Stimulated activated CD4-positive, alpha-beta T cell treated with anti-CD3 and anti-CD28 coated beads, TNF-alpha, amount 100 ng/mL, for 24 hours (primary cell): ENCODE measurements at regions not wholly inside any gene's neighbourhood (a gene's known extent, or its start where the extent isn't known, plus 50 kb on each side); places are given as distances from the start of the nearest gene placed in this dataset.
"Not testable (repeated sequence)": the region's sequence is repeated elsewhere in the genome, so short reads cannot be mapped to it uniquely, and the experiment has no call there.

ENCODE experiments used
- DNase-seq, 3 experiments: peaks; one replicate each; pipeline ENCODE4 v3.0.0-alpha.2; 2020; ENCODE audit warnings: low read depth in 3 of 3

DNA sequence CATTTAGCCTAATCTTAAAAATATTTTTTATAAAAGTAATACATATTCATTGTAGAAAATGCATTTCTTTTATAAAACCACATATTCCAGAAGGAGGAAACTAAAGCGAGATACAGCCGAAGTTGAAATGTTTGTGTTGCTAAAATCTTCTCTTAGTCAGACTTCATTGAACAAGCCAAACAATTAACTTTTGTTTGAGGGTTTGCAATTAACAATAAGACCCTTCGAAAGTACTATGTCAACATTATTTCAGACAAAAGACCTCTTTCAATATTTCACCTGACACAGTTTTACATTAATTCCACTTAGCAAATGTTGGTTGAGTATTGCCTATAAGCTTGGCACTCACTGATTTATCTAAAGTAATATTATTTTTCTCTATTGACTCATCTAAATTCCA lies 354.0 kb upstream of the ADAMTS5 start:
- DNase-seq, result no peak

DNA sequence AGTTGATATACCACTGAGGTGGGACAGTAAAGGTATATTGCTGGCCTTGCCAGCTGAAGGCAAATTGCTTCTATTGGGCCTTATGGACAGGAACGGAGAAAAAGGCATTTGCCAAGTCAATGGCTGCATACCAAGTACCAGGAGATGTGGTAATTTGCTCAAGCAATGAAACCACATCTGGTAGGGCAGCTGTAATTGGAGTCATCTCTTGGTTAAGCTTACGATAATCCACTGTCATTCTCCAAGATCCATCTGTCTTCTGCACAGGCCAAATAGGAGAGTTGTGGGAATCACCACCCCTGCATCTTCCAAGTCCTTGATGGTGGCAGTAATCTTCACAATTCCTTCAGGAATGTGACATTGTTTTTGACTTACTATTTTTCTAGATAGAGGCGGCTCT lies 350.7 kb upstream of the ADAMTS5 start:
- not testable (repeated sequence) for DNase-seq

DNA sequence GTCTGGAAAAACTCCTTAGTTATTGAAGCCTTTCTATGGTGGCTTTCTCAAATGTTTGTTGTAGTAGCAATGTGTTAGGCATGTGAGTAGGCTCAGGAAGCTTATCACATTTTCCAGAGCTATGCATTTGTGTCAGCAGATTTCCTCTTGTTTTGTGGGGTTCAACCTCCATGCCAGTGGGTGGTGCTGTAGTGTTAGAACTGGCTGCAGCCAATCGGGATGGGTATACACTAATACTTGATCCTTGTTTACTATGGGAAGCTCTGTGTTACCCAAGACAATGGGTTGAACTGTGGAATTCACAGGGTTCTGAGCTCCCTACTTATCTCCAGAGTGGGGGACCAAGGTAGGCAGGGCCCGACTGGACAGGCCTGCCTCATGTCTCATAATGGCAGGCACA lies 348.5 kb upstream of the ADAMTS5 start:
- no peak for DNase-seq

DNA sequence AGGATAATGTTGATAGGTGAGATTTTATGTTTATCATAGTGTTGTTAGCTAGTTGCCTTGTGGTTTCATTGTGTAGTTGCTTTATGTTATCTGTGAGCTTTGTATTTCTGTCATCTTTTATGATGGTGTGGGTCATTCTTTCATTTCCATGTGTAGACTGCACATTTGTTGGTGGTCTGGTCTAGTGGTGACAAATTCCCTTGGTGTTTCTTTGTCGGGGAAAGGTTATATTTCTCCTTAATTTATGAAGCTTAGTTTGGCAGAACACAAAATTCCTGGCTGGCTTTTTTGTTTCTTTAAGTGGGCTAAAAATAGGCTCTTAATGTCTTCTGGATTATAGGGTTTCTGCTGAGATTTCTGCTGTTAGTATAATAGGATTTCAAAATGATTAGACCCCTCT lies 347.2 kb upstream of the ADAMTS5 start:
- DNase-seq, result no peak

DNA sequence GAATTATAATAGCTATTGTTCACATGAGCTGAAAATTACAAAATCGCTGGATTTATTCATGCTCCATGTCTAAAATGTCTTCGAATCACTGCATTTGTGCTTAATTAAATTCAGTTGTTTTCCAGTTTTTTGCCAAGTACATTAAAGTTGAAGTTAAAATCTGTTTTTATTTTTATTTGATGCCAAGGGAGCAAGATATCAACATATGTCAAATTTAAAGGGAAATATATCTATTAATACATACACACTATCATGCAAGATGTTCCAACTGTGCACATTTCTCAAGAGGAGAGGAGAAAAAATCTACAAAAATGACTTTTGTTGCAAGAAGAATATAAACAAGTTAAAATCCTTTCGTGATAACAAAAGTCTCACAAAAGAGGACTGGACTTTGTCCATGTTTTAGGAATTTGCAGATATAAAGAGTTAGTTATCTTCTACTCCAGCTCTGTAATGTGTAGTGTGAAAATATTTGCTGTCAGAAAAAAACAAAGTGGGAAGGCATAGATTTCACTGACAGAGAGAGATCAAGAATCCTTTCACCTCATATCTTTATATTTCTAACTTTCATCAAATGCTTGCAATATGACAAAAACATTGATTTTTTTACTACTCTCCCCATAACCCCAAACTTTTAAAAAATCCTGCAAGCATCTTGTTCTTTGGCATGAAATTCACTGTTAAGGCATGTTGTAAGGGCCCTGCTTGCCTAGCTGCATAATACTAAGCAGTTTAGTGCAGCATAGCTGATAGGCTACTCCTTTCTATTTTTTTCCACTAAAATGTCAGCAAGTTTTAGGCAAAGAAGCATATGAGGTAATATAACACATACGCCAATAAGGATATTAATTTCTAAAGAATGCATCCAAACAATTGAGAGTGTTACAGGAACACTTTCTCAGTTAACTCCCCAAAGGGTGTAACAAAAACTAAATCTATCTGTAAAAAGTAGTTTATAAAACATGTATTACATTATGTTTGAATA lies 340.2 kb upstream of the ADAMTS5 start:
- no peak for DNase-seq

- DNase-seq, result no peak
Observed at GRCh38 chr21:27306206-27306605, 339.3 kb upstream of the ADAMTS5 start.

DNA sequence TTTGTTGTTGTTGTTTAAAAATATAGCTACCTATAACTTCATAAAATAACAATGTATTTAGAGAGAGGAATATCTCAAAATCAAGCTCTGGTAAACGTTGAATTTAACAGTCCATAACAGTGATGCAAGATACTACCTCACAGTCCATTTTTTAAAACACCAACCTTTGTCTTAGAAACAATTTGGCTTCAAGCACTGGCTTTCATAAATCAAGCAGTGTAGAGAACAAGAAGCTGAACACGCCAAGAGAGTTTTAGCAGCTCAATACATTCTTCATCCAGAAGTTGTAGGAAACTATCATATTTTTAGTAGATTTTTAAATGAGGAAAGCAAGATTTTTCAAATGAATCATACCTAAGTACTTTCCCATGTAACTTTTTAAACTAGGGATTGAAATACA lies 334.3 kb upstream of the ADAMTS5 start:
- DNase-seq, result no peak

GRCh38 chr21:27300770-27301169 lies 333.9 kb upstream of the ADAMTS5 start:
- DNase-seq, result no peak

- no peak for DNase-seq
Observed at GRCh38 chr21:27298465-27298864, 331.6 kb upstream of the ADAMTS5 start.

GRCh38 chr21:27293239-27293638 lies 326.4 kb upstream of the ADAMTS5 start:
- no peak for DNase-seq

DNA sequence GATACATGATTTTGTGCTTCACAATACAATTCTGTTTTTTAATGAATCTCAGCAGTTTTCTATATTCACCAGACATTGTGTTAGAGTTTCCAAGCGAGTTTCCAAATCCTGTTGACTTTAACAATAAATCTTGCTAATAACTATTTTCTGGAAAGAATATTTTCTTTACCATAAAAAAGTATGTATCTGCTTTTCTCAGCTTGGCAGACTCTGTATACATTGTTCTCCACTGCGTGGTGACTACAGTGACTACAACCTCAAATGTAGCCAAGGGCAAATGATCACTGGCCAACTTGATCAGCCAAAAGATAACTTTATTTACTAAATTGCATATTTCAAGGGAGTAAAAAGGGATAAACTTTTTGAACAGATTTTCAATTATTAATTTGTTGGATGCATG lies 325.9 kb upstream of the ADAMTS5 start:
- no peak for DNase-seq

DNA sequence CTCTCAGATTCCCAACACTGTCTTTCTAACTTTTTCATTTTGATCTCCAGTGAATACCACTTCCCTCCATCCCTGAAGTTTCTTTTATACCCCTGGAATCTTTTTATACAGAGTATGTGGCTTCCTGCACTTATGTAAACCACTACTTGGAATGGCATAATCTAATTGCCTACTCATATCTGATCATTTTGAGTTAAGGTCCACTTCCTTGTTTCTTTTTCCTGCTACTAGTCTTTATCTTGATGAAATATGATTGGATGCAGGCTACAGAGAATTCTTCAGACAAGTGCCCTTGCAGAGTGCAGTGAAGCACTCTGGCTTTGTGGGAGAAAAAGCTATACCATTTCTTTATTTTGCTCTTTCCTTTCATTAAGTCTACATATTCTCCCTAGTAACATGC lies 325.3 kb upstream of the ADAMTS5 start:
- no peak for DNase-seq

DNA sequence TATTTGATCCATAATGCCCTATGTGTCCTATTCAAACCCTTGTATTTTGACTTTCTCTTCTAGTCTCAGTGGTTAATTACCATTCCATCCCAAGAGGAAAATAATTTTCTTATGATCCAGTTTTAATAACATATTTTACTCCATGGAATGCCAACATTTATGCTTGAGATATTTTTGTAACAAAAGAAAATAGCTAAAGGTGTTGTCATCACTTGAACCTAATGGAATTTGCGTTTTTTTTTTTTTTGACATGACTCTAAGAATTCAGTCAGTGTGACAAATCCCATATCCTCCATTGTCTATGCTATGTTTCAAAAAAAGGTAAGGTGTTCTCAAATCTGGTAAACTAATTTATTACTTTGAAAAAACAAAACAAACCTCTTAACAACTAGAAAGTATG lies 324.1 kb upstream of the ADAMTS5 start:
- no peak for DNase-seq

DNA sequence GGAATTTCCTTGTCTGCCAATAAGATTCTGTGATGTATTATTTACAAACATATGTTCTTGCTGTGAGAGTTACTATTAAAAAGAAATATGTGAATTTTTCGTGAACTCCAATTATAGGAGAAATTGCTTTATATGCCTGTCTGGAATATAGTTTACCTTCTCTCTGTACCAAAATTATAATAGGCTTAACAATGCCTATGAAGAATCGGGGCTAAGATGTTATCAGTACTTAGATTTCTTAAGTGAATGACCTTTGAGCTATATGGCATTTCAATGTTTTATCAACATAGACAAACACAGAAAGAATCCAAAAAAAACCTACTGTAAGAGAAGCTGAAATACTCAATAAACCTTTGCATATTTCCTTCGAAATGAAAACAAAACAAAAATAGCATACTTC lies 323.1 kb upstream of the ADAMTS5 start:
- DNase-seq, result no peak

- DNase-seq, result no peak
Observed at GRCh38 chr21:27286760-27287159, 319.9 kb upstream of the ADAMTS5 start.

DNA sequence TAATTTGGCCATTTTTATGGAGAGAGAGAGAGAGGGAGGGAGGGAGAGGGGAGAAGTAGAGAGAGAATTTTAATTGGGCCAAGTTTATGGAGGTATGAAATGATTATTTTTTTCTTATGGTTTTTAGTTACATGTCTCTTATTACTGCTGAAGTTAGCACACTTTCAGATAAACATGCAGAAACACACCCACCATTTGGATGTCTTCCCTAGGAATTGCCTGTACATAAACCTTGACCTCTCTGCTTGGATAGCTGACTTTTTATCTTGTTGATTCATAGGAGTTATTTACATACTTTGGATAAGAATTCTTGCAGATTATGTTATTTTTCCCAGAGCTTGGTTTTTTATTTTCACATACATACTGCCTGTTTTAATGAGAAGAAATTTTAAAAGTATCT lies 310.2 kb upstream of the ADAMTS5 start:
- no peak for DNase-seq

DNA sequence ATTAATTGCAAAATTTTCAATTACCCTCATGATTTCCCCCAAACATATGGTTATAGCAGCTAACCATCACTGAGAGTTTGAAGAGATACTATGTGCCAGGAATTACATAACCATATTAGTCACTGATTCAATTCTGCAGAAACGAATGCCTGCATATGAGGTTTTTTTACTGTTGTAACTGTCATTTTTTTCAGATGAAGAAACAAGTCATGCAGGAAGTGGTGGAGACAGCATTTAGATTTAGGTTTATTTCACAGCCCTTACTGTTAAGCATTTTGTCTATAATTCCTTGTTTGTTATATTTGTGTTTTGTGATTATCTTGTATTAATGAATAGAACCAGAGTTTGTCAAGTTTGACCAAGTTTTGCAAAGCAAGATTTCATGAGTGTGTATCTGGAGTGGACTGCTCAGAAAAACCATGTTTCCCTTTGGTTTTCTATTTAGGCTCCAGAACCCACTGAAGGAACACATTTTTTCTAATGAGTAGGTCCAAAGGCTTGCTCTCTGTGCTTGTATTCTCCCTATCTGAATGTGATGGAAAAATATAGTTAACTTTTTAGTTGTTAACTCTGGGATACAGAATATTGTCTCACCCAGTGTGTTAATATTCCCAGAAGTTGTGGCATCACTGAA lies 308.5 kb upstream of the ADAMTS5 start:
- no peak for DNase-seq

DNA sequence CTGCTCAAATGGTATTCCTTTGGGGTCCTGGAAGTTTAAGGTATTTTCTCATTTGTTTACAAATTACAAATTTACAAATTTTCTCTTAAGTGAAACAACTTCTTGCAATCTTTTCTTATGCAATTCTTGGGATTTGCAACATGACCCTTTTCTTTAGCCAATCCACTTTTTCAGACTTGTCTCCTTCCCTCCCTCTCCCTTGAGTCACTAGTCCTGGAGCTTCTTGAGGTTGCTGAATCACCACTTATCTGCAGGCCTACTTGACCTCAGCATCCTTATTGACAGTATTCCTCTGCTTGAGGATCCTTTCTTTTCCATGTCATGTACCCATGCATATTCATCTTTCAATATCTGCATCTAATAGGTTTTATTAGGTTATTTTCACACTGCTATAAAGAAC lies 302.8 kb upstream of the ADAMTS5 start:
- DNase-seq, result no peak

- no peak for DNase-seq
Observed at GRCh38 chr21:27268290-27268689, 301.4 kb upstream of the ADAMTS5 start.

DNA sequence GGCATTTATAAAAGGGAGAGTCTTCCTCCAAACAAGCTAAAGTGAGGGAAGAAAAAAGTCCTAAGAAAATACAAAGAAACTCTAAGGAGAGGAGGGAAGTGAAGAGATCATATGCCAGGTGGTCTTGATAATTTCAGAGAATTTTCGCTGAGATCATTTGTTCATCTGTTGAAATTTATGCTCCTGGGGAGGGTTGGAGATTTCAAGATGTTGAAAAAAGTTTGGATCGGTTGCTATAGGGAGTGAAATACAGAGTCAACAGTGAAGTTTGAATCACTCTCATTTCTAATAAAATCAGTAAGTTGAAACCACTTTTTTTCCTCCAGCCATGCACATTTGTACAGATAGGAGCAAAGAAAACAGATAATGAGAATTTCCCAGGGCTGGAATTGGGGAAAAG lies 299.1 kb upstream of the ADAMTS5 start:
- no peak for DNase-seq

GRCh38 chr21:27265492-27265891 lies 298.6 kb upstream of the ADAMTS5 start:
- no peak for DNase-seq

DNA sequence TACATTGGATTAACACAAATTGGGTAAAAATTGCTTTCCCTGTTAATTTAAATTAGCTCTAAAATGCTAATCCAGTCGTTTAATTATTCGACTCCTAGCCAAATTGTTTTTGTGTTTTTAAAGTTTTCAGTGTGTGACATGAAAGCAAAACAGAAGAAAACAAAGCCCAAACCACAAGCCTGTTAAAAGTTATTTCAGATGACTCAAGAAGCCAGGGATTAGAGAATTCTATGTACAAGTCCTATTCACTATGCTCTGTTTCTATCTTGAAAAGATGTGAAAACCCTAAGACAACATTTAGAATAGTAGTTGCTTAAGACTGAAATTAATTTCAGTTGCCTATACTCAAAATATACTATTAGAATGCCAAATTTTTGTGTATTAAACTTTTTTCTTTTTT lies 294.8 kb upstream of the ADAMTS5 start:
- DNase-seq, result no peak

DNA sequence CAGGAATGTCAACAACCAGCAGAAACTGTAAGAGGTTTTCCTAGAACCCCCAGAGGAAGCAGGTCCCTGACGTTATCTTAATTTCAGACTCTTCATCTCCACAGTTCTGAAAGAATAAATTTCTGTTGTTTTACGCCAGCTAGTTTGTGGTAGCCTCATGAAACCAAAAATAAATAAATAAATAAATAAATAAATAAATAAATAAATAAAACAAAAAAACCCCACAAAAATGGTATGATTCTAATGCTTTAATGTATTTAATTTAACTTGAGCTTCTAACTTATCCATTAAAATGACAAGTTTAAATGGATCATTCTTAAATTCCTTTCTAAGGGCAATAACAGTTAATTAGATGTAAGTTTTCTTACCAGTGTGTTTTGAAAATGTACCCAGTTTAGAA lies 293.8 kb upstream of the ADAMTS5 start:
- no peak for DNase-seq
